ENCODE measurements at regions not wholly inside any gene's neighbourhood (a gene's known extent, or its start where the extent isn't known, plus 50 kb on each side); places are given as distances from the start of the nearest gene placed in this dataset.
"Not testable (repeated sequence)": the region's sequence is repeated elsewhere in the genome, so short reads cannot be mapped to it uniquely, and the experiment has no call there.

- no peak for DNase-seq (ENCODE audit: low read depth in 2 of 2)
Measured at GRCh38 chr3:139238281-139239030, 105.4 kb upstream of the MRPS22 start.

GRCh38 chr3:139239550-139239949 is 104.3 kb upstream of the MRPS22 start:
- no peak for DNase-seq (ENCODE audit: low read depth in 2 of 2)

- no peak for DNase-seq (ENCODE audit: low read depth in 2 of 2)
Measured at GRCh38 chr3:139241783-139242182, 102.0 kb upstream of the MRPS22 start.

GRCh38 chr3:139243710-139244109 is 100.1 kb upstream of the MRPS22 start:
- DNase-seq (ENCODE audit: low read depth in 2 of 2), result no peak

- no peak for DNase-seq (ENCODE audit: low read depth in 2 of 2)
Measured at GRCh38 chr3:139248593-139249255, 95.1 kb upstream of the MRPS22 start.

GRCh38 chr3:139251529-139251928 is 92.3 kb upstream of the MRPS22 start:
- DNase-seq (ENCODE audit: low read depth in 2 of 2), result no peak

- DNase-seq (ENCODE audit: low read depth in 2 of 2), result no peak
Measured at GRCh38 chr3:139252719-139253118, 91.1 kb upstream of the MRPS22 start.

GRCh38 chr3:139258276-139258675 is 85.5 kb upstream of the MRPS22 start:
- no peak for DNase-seq (ENCODE audit: low read depth in 2 of 2)

- no peak for DNase-seq (ENCODE audit: low read depth in 2 of 2)
Measured at GRCh38 chr3:139259398-139259797, 84.4 kb upstream of the MRPS22 start.

- DNase-seq (ENCODE audit: low read depth in 2 of 2), result no peak
Measured at GRCh38 chr3:139260041-139260486, 83.8 kb upstream of the MRPS22 start.

- DNase-seq (ENCODE audit: low read depth in 2 of 2), result no peak
Measured at GRCh38 chr3:139260793-139261736, 82.8 kb upstream of the MRPS22 start.

- no peak for DNase-seq (ENCODE audit: low read depth in 2 of 2)
Measured at GRCh38 chr3:139261754-139262586, 81.8 kb upstream of the MRPS22 start.

GRCh38 chr3:139263798-139264197 is 80.0 kb upstream of the MRPS22 start:
- DNase-seq (ENCODE audit: low read depth in 2 of 2), result no peak

- no peak for DNase-seq (ENCODE audit: low read depth in 2 of 2)
Measured at GRCh38 chr3:139264375-139264774, 79.4 kb upstream of the MRPS22 start.

GRCh38 chr3:139265131-139266016 is 78.4 kb upstream of the MRPS22 start:
- DNase-seq (ENCODE audit: low read depth in 2 of 2), result no peak

- no peak for DNase-seq (ENCODE audit: low read depth in 2 of 2)
Measured at GRCh38 chr3:139267300-139268246, 76.2 kb upstream of the MRPS22 start.

GRCh38 chr3:139269984-139270383 is 73.8 kb upstream of the MRPS22 start:
- DNase-seq (ENCODE audit: low read depth in 2 of 2), result no peak

- not testable (repeated sequence) for DNase-seq (ENCODE audit: low read depth in 2 of 2)
Measured at GRCh38 chr3:139270652-139271051, 73.2 kb upstream of the MRPS22 start.

- DNase-seq (ENCODE audit: low read depth in 2 of 2), result no peak
Measured at GRCh38 chr3:139280027-139280671, 63.7 kb upstream of the MRPS22 start.
